HEK293 (cell line): ENCODE measurements at regions not wholly inside any gene's neighbourhood (a gene's known extent, or its start where the extent isn't known, plus 50 kb on each side); places are given as distances from the start of the nearest gene placed in this dataset.
A peak's percentile ranks its signal among the peaks of the same experiment; 100 is the strongest.

Experiments used
- CTCF ChIA-PET: fragments of 350-600 bp; formaldehyde crosslinking; extraction: SDS; loops from one replicate; lab custom pipeline; 2021; ENCODE audit warnings: antibody characterized with exemption; lab: Yijun Ruan, JAX
- POLR2A ChIA-PET: fragments of 300-600 bp; formaldehyde crosslinking; extraction: SDS; loops from one replicate; lab custom pipeline; 2020; ENCODE audit warnings: antibody characterized with exemption, inconsistent platforms; lab: Yijun Ruan, JAX
- H3K27ac ChIP-seq: fragments of 200-500 bp; sonication (Bioruptor generic); 2 replicates; pipeline ENCODE4 v1.5.1; 2014; ENCODE audit warnings: low read depth, low read length, control low read depth, inconsistent platforms; ENCODE audit errors: extremely low read depth
- H3K36me3 ChIP-seq, 2 experiments: fragments of 200-500 bp in 1 of 2; sonication (Bioruptor generic) in 1 of 2; 1 replicate in 1 of 2; 2 replicates in 1 of 2; pipeline ENCODE4 v1.5.1; 2014 to 2017; ENCODE audit warnings: inconsistent platforms in 2 of 2, low read length in 2 of 2; ENCODE audit not compliant: control insufficient read depth in 2 of 2, insufficient read depth in 1 of 2
- H3K4me1 ChIP-seq: fragments of 200-500 bp; sonication (Bioruptor generic); 2 replicates; pipeline ENCODE4 v1.5.1; 2014; ENCODE audit warnings: mild to moderate bottlenecking, low read length, inconsistent platforms; ENCODE audit not compliant: control insufficient read depth, insufficient read depth
- H3K4me3 ChIP-seq: 2 replicates; pipeline ENCODE4 v1.5.1; 2011; ENCODE audit warnings: low read depth, mild to moderate bottlenecking, control low read depth, low read length, moderate library complexity
- H3K9me3 ChIP-seq: fragments of 200-500 bp; sonication (Bioruptor generic); 2 replicates; pipeline ENCODE4 v1.5.1; 2014; ENCODE audit warnings: low read depth, low read length, inconsistent platforms; ENCODE audit not compliant: control insufficient read depth, insufficient read depth
- AEBP2 ChIP-seq: fragments of 450-650 bp; formaldehyde crosslinking; IDR thresholded peaks from 2 replicates; pipeline ENCODE4 v1.5.1; 2016; ENCODE audit warnings: missing biosample characterization, missing genetic modification characterization, borderline replicate concordance
- OVOL3 ChIP-seq: fragments of 450-650 bp; formaldehyde crosslinking; IDR thresholded peaks from 2 replicates; pipeline ENCODE4 v1.5.1; 2016; ENCODE audit warnings: missing biosample characterization, missing genetic modification characterization
- REST ChIP-seq: fragments of 450-650 bp; formaldehyde crosslinking; IDR thresholded peaks from 2 replicates; pipeline ENCODE4 v1.5.1; 2016; ENCODE audit warnings: missing biosample characterization, missing genetic modification characterization
- ZBTB7A ChIP-seq: fragments of 450-650 bp; formaldehyde crosslinking; IDR thresholded peaks from 2 replicates; pipeline ENCODE4 v1.5.1; 2016; ENCODE audit warnings: low read depth, missing biosample characterization, missing genetic modification characterization
- ZNF121 ChIP-seq: fragments of 450-650 bp; formaldehyde crosslinking; IDR thresholded peaks from 2 replicates; pipeline ENCODE4 v1.5.1; 2016; ENCODE audit warnings: missing biosample characterization, missing genetic modification characterization
- ZNF157 ChIP-seq: fragments of 450-650 bp; formaldehyde crosslinking; IDR thresholded peaks from 2 replicates; pipeline ENCODE4 v1.5.1; 2016; ENCODE audit warnings: missing biosample characterization, missing genetic modification characterization
- ZNF223 ChIP-seq: fragments of 450-650 bp; formaldehyde crosslinking; IDR thresholded peaks from 2 replicates; pipeline ENCODE4 v1.5.1; 2016; ENCODE audit warnings: missing biosample characterization, missing genetic modification characterization
- ZNF274 ChIP-seq, 2 experiments: fragments of 200-500 bp in 1 of 2; fragments of 450-650 bp in 1 of 2; sonication (Bioruptor generic) in 1 of 2; formaldehyde crosslinking in 1 of 2; IDR thresholded peaks; 2 replicates each; pipeline versions ENCODE4 v1.5.1 to v1.6.1; 2014 to 2016; ENCODE audit warnings: borderline replicate concordance in 1 of 2, inconsistent platforms in 1 of 2, low read length in 1 of 2, missing biosample characterization in 1 of 2, missing genetic modification characterization in 1 of 2
- ZNF366 ChIP-seq: fragments of 450-650 bp; formaldehyde crosslinking; conservative IDR thresholded peaks from 2 replicates; pipeline ENCODE4 v1.5.1; 2016; ENCODE audit warnings: missing biosample characterization, missing genetic modification characterization
- ZNF394 ChIP-seq: fragments of 450-650 bp; formaldehyde crosslinking; IDR thresholded peaks from 2 replicates; pipeline ENCODE4 v1.5.1; 2016; ENCODE audit warnings: missing biosample characterization, missing genetic modification characterization, mild to moderate bottlenecking, moderate library complexity, borderline replicate concordance
- ZNF398 ChIP-seq: fragments of 450-650 bp; formaldehyde crosslinking; IDR thresholded peaks from 2 replicates; pipeline ENCODE4 v1.5.1; 2017; ENCODE audit warnings: missing biosample characterization, missing genetic modification characterization
- ZNF426 ChIP-seq: fragments of 450-650 bp; formaldehyde crosslinking; IDR thresholded peaks from 2 replicates; pipeline ENCODE4 v1.5.1; 2017; ENCODE audit warnings: missing biosample characterization, missing genetic modification characterization, mild to moderate bottlenecking, inconsistent platforms, moderate library complexity
- ZNF510 ChIP-seq: fragments of 450-650 bp; formaldehyde crosslinking; IDR thresholded peaks from 2 replicates; pipeline ENCODE4 v1.5.1; 2018; ENCODE audit warnings: mild to moderate bottlenecking, missing genetic modification characterization, missing biosample characterization; ENCODE audit not compliant: insufficient replicate concordance
- ZNF558 ChIP-seq: fragments of 450-650 bp; formaldehyde crosslinking; IDR thresholded peaks from 2 replicates; pipeline ENCODE4 v1.5.1; 2016; ENCODE audit warnings: missing biosample characterization, missing genetic modification characterization
- ZNF626 ChIP-seq: fragments of 450-650 bp; sonication (Bioruptor Pico); formaldehyde crosslinking; IDR thresholded peaks from 2 replicates; pipeline ENCODE4 v1.5.1; 2018; ENCODE audit warnings: missing biosample characterization, missing genetic modification characterization, inconsistent platforms
- ZXDB ChIP-seq: fragments of 450-650 bp; formaldehyde crosslinking; IDR thresholded peaks from 2 replicates; pipeline ENCODE4 v1.5.1; 2016; ENCODE audit warnings: missing biosample characterization, missing genetic modification characterization
- TF ChIP-seq, protein P1 (sequence below): fragments of 450-650 bp; formaldehyde crosslinking; conservative IDR thresholded peaks from 2 replicates; pipeline ENCODE4 v1.5.1; 2016; ENCODE audit warnings: low read depth, missing biosample characterization, missing genetic modification characterization
- TF ChIP-seq, protein P2 (sequence below): IDR thresholded peaks from 2 replicates; pipeline ENCODE4 v1.6.1; 2011; ENCODE audit warnings: mild to moderate bottlenecking, low read depth, low read length, borderline replicate concordance
- TF ChIP-seq, protein P3 (sequence below): fragments of 450-650 bp; IDR thresholded peaks from 2 replicates; pipeline ENCODE4 v1.5.1; 2018; ENCODE audit warnings: missing biosample characterization, mild to moderate bottlenecking, missing genetic modification characterization
- TF ChIP-seq, protein P4 (sequence below): fragments of 450-650 bp; formaldehyde crosslinking; IDR thresholded peaks from 2 replicates; pipeline ENCODE4 v1.5.1; 2016; ENCODE audit warnings: missing biosample characterization, missing genetic modification characterization

DNA sequence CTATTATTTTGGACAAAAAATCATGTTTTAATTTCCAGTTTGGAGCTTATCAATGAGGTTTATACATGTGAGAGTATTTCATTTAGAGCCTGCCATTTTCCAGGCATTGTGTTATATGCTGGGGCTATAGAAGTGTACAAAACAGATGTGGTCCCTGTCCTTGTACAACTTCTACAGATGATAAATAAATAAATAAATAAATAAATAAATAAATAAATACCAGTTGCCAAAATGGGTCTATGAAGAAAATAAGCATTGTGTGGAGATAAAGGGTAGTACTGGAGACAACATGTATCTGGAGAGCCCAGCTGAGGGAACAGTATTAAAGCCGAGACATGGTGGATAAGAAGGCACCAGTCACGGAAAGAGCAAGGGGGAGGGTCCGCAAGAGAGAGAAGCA, 210.0 kb downstream of the SS18 start:
- no peak overlapping the region for H3K4me3 ChIP-seq
- ChIA-PET CTCF (interaction anchor here (0.8 kb wide), 1 partner anchor 16 kb away, joined by 6 read pairs; no protein-coding TSS in a partner anchor), POLR2A (no interaction called here)
- no peaks in the 10 kb centered on the region; the same call in 1 of the 2 replicates for H3K4me1 ChIP-seq
- no peak overlapping the region for H3K27ac ChIP-seq
- no peaks in the 10 kb centered on the region for H3K9me3 ChIP-seq
- H3K36me3 ChIP-seq, result no peaks in the 10 kb centered on the region
- TF ChIP-seq ZNF223 (tag by site-specific recombination) (no peak), AEBP2 (no peak), ZNF398 (tag by site-specific recombination) (no peak), ZNF426 (tag by site-specific recombination) (peak; percentile 60), ZNF626 (tag by site-specific recombination) (no peak), ZNF394 (tag by site-specific recombination) (peak; percentile 57; the same call in 1 of the 2 replicates), ZNF157 (tag by site-specific recombination) (no peak), ZNF366 (tag by site-specific recombination) (no peak), ZNF121 (tag by site-specific recombination) (no peak), ZNF558 (tag by site-specific recombination) (no peak), REST (tag by site-specific recombination) (no peak), ZXDB (tag by site-specific recombination) (no peak), ZNF274 (IDR thresholded peaks at IDR 0.05; ENCODE audit: low read length) (no peak), ZNF274 (tag by site-specific recombination; IDR thresholded peaks at IDR 0.05; ENCODE audit: borderline replicate concordance) (no peak), OVOL3 (tag by site-specific recombination) (no peak), ZBTB7A (tag by site-specific recombination) (no peak), ZNF510 (tag by site-specific recombination) (peak; percentile 30)
- TF ChIP-seq, protein P1, sequence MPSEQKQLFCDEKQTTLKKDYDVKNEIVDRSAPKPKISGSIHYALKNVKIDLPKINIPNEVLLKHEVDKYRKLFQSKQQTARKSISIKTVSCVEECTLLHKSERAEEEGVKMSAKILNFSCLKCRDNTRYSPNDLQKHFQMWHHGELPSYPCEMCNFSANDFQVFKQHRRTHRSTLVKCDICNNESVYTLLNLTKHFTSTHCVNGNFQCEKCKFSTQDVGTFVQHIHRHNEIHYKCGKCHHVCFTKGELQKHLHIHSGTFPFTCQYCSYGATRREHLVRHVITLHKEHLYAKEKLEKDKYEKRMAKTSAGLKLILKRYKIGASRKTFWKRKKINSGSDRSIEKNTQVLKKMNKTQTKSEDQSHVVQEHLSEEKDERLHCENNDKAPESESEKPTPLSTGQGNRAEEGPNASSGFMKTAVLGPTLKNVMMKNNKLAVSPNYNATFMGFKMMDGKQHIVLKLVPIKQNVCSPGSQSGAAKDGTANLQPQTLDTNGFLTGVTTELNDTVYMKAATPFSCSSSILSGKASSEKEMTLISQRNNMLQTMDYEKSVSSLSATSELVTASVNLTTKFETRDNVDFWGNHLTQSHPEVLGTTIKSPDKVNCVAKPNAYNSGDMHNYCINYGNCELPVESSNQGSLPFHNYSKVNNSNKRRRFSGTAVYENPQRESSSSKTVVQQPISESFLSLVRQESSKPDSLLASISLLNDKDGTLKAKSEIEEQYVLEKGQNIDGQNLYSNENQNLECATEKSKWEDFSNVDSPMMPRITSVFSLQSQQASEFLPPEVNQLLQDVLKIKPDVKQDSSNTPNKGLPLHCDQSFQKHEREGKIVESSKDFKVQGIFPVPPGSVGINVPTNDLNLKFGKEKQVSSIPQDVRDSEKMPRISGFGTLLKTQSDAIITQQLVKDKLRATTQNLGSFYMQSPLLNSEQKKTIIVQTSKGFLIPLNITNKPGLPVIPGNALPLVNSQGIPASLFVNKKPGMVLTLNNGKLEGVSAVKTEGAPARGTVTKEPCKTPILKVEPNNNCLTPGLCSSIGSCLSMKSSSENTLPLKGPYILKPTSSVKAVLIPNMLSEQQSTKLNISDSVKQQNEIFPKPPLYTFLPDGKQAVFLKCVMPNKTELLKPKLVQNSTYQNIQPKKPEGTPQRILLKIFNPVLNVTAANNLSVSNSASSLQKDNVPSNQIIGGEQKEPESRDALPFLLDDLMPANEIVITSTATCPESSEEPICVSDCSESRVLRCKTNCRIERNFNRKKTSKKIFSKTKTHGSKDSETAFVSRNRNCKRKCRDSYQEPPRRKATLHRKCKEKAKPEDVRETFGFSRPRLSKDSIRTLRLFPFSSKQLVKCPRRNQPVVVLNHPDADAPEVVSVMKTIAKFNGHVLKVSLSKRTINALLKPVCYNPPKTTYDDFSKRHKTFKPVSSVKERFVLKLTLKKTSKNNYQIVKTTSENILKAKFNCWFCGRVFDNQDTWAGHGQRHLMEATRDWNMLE, result peak; percentile 71
- TF ChIP-seq, protein P2, sequence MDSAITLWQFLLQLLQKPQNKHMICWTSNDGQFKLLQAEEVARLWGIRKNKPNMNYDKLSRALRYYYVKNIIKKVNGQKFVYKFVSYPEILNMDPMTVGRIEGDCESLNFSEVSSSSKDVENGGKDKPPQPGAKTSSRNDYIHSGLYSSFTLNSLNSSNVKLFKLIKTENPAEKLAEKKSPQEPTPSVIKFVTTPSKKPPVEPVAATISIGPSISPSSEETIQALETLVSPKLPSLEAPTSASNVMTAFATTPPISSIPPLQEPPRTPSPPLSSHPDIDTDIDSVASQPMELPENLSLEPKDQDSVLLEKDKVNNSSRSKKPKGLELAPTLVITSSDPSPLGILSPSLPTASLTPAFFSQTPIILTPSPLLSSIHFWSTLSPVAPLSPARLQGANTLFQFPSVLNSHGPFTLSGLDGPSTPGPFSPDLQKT, result no peak
- TF ChIP-seq, protein P3, sequence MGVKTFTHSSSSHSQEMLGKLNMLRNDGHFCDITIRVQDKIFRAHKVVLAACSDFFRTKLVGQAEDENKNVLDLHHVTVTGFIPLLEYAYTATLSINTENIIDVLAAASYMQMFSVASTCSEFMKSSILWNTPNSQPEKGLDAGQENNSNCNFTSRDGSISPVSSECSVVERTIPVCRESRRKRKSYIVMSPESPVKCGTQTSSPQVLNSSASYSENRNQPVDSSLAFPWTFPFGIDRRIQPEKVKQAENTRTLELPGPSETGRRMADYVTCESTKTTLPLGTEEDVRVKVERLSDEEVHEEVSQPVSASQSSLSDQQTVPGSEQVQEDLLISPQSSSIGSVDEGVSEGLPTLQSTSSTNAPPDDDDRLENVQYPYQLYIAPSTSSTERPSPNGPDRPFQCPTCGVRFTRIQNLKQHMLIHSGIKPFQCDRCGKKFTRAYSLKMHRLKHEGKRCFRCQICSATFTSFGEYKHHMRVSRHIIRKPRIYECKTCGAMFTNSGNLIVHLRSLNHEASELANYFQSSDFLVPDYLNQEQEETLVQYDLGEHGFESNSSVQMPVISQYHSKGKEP (tag by site-specific recombination), result no peak
- TF ChIP-seq, protein P4, sequence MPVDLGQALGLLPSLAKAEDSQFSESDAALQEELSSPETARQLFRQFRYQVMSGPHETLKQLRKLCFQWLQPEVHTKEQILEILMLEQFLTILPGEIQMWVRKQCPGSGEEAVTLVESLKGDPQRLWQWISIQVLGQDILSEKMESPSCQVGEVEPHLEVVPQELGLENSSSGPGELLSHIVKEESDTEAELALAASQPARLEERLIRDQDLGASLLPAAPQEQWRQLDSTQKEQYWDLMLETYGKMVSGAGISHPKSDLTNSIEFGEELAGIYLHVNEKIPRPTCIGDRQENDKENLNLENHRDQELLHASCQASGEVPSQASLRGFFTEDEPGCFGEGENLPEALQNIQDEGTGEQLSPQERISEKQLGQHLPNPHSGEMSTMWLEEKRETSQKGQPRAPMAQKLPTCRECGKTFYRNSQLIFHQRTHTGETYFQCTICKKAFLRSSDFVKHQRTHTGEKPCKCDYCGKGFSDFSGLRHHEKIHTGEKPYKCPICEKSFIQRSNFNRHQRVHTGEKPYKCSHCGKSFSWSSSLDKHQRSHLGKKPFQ (tag by site-specific recombination), result no peak
